HFFc6 (cell line): ENCODE measurements at regions not wholly inside any gene's neighbourhood (a gene's known extent, or its start where the extent isn't known, plus 50 kb on each side); places are given as distances from the start of the nearest gene placed in this dataset.

Experiments used
- DNase-seq: peaks from one replicate; pipeline ENCODE4 v3.0.0-alpha.2; 2018
- H3K27ac Mint-ChIP-seq: 2 replicates; pipeline ENCODE4 v1.8.0; 2020; ENCODE audit warnings: mild to moderate bottlenecking, mixed read lengths
- H3K27me3 Mint-ChIP-seq: 2 replicates; pipeline ENCODE4 v1.8.0; 2021; ENCODE audit warnings: mild to moderate bottlenecking, moderate library complexity, mixed read lengths; ENCODE audit not compliant: insufficient read depth
- H3K36me3 Mint-ChIP-seq: 2 replicates; pipeline ENCODE4 v1.8.0; 2021; ENCODE audit warnings: low read depth, mixed read lengths
- H3K4me1 Mint-ChIP-seq: 2 replicates; pipeline ENCODE4 v1.8.0; 2020; ENCODE audit warnings: low read depth, mixed read lengths
- H3K4me3 Mint-ChIP-seq: 2 replicates; pipeline ENCODE4 v1.8.0; 2020; ENCODE audit warnings: mild to moderate bottlenecking, moderate library complexity, mixed read lengths
- H3K9me3 Mint-ChIP-seq: 2 replicates; pipeline ENCODE4 v1.8.0; 2020; ENCODE audit warnings: mild to moderate bottlenecking, mixed read lengths
- TF ChIP-seq, protein P1 (sequence below): fragments of 200-600 bp; sonication (generic); IDR thresholded peaks from 2 replicates; pipeline ENCODE4 v1.5.0; 2021; ENCODE audit warnings: antibody characterized with exemption, mild to moderate bottlenecking

- H3K4me3 Mint-ChIP-seq: no peak overlapping the region
- TF ChIP-seq, protein P1, sequence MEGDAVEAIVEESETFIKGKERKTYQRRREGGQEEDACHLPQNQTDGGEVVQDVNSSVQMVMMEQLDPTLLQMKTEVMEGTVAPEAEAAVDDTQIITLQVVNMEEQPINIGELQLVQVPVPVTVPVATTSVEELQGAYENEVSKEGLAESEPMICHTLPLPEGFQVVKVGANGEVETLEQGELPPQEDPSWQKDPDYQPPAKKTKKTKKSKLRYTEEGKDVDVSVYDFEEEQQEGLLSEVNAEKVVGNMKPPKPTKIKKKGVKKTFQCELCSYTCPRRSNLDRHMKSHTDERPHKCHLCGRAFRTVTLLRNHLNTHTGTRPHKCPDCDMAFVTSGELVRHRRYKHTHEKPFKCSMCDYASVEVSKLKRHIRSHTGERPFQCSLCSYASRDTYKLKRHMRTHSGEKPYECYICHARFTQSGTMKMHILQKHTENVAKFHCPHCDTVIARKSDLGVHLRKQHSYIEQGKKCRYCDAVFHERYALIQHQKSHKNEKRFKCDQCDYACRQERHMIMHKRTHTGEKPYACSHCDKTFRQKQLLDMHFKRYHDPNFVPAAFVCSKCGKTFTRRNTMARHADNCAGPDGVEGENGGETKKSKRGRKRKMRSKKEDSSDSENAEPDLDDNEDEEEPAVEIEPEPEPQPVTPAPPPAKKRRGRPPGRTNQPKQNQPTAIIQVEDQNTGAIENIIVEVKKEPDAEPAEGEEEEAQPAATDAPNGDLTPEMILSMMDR: no peak
- H3K27ac Mint-ChIP-seq: no peak overlapping the region
- no peaks in the 10 kb centered on the region for H3K4me1 Mint-ChIP-seq
- H3K36me3 Mint-ChIP-seq: peaks cover 5% of the 10 kb centered on the region; the same call in 1 of the 2 replicates
- H3K9me3 Mint-ChIP-seq: peaks cover 54% of the 10 kb centered on the region
- DNase-seq: no peak
- peaks cover 3% of the 10 kb centered on the region; the same call in 1 of the 2 replicates for H3K27me3 Mint-ChIP-seq
Measured at GRCh38 chr18:78496079-78496478, 483.5 kb upstream of the SALL3 start.

GRCh38 chr18:78497641-78498040, 482.0 kb upstream of the SALL3 start:
- no peak overlapping the region for H3K27ac Mint-ChIP-seq
- TF ChIP-seq, protein P1: no peak
- H3K27me3 Mint-ChIP-seq: peaks cover 3% of the 10 kb centered on the region; the same call in 1 of the 2 replicates
- no peaks in the 10 kb centered on the region for H3K4me1 Mint-ChIP-seq
- peaks cover 5% of the 10 kb centered on the region; the same call in 1 of the 2 replicates for H3K36me3 Mint-ChIP-seq
- H3K4me3 Mint-ChIP-seq: no peak overlapping the region
- DNase-seq: no peak
- peaks cover 60% of the 10 kb centered on the region for H3K9me3 Mint-ChIP-seq

DNA sequence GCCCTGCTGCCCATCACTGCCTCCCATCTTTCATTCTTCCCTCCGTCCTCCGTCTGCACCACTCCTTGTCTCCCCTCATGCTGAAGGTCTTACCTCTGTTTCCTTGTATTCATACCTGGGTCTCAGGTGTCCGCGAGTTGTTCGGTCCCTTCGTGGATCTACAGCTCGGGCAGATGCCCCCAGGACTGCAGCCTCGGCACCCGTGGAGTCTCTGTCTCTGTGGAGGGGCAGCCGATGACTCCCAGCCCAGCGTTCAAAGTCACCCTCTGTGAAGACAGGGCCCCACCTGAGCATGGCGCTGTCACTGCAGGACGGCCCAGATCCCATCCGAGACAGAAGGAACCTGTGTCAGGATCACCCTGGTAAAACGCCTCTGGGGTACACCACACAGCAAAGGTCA, 480.0 kb upstream of the SALL3 start:
- TF ChIP-seq, protein P1: no peak
- Mint-ChIP-seq H3K27ac (no peak overlapping the region), H3K4me1 (no peaks in the 10 kb centered on the region), H3K36me3 (peaks cover 5% of the 10 kb centered on the region; the same call in 1 of the 2 replicates), H3K27me3 (peaks cover 3% of the 10 kb centered on the region; the same call in 1 of the 2 replicates), H3K9me3 (peaks cover 67% of the 10 kb centered on the region), H3K4me3 (no peak overlapping the region)
- DNase-seq: no peak

DNA sequence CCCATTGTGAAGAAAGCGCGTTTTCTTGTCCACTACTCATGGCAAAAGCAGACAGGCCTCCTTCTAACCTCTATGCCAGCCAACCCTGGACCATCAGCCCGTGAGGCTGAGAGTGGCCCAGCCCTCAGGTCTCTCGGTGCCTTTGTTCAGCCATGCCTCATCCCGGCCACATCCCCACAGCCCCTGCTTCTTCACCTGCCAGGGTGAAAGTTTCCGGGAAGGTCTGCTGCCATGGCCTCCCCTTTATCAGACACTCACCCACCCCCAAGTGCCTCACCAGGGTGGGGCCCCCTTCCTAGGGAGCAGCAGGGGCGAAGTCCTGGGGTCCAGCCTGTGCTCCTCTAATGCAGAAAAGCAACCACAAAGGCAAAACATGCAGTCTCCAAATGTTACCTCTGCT, 478.4 kb upstream of the SALL3 start:
- Mint-ChIP-seq H3K4me3 (no peak overlapping the region), H3K36me3 (peaks cover 5% of the 10 kb centered on the region; the same call in 1 of the 2 replicates), H3K27ac (no peak overlapping the region), H3K9me3 (peaks cover 71% of the 10 kb centered on the region), H3K4me1 (no peaks in the 10 kb centered on the region), H3K27me3 (peaks cover 3% of the 10 kb centered on the region; the same call in 1 of the 2 replicates)
- TF ChIP-seq, protein P1: no peak
- no peak for DNase-seq

GRCh38 chr18:78503129-78503528, 476.5 kb upstream of the SALL3 start:
- no peaks in the 10 kb centered on the region for H3K4me1 Mint-ChIP-seq
- H3K4me3 Mint-ChIP-seq: no peak overlapping the region
- no peak overlapping the region for H3K27ac Mint-ChIP-seq
- TF ChIP-seq, protein P1: no peak
- peaks cover 3% of the 10 kb centered on the region; the same call in 1 of the 2 replicates for H3K27me3 Mint-ChIP-seq
- H3K36me3 Mint-ChIP-seq: peaks cover 7% of the 10 kb centered on the region
- DNase-seq: no peak
- peaks cover 71% of the 10 kb centered on the region for H3K9me3 Mint-ChIP-seq
